ENCODE measurements at regions not wholly inside any gene's neighbourhood (a gene's known extent, or its start where the extent isn't known, plus 50 kb on each side); places are given as distances from the start of the nearest gene placed in this dataset.
"Not testable (repeated sequence)": the region's sequence is repeated elsewhere in the genome, so short reads cannot be mapped to it uniquely, and the experiment has no call there.

GRCh38 chr2:36179668-36180269 lies 175.8 kb upstream of the CRIM1 start:
- TF ChIP-seq, protein P1, sequence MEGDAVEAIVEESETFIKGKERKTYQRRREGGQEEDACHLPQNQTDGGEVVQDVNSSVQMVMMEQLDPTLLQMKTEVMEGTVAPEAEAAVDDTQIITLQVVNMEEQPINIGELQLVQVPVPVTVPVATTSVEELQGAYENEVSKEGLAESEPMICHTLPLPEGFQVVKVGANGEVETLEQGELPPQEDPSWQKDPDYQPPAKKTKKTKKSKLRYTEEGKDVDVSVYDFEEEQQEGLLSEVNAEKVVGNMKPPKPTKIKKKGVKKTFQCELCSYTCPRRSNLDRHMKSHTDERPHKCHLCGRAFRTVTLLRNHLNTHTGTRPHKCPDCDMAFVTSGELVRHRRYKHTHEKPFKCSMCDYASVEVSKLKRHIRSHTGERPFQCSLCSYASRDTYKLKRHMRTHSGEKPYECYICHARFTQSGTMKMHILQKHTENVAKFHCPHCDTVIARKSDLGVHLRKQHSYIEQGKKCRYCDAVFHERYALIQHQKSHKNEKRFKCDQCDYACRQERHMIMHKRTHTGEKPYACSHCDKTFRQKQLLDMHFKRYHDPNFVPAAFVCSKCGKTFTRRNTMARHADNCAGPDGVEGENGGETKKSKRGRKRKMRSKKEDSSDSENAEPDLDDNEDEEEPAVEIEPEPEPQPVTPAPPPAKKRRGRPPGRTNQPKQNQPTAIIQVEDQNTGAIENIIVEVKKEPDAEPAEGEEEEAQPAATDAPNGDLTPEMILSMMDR (IDR thresholded peaks at IDR 0.05) = not testable (repeated sequence)
- not testable (repeated sequence) for TF ChIP-seq POLR2AphosphoS5, EP300 (IDR thresholded peaks at IDR 0.05)
